ENCODE measurements at regions not wholly inside any gene's neighbourhood (a gene's known extent, or its start where the extent isn't known, plus 50 kb on each side); places are given as distances from the start of the nearest gene placed in this dataset.
"Not testable (repeated sequence)": the region's sequence is repeated elsewhere in the genome, so short reads cannot be mapped to it uniquely, and the experiment has no call there.

DNA sequence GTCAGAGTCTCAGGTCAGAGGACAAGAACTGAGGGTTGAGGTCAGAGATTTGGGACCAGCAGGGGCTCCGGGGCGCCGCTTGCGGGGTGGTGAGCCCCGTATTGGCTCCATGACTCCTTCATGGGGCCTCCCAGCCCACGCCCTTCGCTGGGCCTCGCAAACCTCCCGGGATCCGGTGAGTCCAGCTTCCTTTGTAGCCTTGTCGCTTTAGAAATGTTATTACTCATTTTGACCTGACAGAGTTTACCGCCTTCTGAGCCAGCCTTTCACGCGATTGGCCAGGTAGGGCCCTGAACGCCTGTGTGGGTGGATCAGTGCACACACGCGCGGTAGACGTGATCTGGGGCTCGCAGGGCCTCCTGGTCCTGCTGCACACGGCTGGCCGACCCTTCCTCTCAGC is 181.1 kb downstream of the ERMARD start:
- intact Hi-C loops (cut with DNase I, micrococcal nuclease), result no loop called here
- DNase-seq (no peak), ATAC-seq (no peak)

DNA sequence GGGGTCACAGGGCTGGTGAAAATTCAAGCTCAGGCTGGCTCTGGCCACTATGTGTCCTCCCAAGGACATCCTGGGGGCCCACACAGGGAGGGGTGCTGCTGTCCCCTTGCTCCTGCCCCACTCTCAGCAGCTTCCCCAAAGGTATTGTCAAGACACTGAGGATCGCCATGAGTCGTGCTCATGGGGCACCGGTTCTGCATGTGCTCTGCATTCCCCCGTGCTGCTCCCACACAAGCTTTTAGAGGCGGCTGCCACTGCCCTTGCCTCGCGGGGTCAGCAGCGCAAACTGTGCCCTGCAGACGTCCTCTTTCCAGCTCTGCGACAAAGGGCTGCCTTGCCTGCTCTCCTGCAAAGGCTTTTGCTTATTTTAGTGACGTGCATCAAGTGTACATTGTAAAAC is 179.8 kb downstream of the ERMARD start:
- intact Hi-C loops (cut with DNase I, micrococcal nuclease), result no loop called here
- no peak for ATAC-seq

DNA sequence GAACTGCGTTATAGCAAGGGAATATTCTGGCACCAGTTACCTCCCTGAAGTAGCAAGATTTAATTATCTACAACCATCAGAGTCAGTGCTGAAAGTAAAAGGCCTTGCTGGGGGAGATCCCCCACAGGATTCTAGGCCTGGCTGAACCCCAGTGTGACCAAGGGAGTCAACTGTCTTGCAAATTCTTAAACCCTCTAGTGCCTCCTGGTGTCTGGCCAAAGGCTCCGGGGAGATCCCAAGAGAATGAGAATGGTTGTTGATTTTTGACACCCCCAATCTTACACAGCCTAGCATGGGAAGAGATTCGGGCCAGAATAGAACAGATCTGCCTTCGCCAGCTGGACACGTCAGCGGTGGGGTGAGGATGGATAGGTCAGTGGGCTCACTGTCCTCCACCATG is 179.4 kb downstream of the ERMARD start:
- DNase-seq, result no peak
- ATAC-seq, result no peak
- intact Hi-C loops (cut with DNase I, micrococcal nuclease), result no loop called here

More for the DNA sequence above, 179.8 kb downstream of the ERMARD start:
- DNase-seq, result no peak

DNA sequence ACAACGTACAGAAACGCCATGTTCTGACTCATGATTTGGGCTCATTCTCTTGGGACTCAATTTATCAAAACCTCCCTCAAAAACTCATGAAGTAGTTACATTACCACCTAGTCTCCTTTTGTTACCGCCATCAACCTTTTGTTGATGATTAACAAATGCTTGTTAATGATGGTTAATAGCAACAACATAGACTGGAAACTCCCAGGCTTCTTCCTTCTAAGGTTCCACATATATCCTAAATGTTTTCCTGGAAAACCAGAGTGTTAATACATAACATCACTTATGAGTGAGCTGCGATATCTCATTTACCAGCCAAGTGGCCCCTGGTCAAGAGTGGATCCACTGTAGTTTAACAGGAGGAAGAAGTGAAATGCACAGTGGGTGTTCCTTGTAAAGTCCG is 176.3 kb downstream of the ERMARD start:
- intact Hi-C loops (cut with DNase I, micrococcal nuclease), result no loop called here
- ATAC-seq (no peak), DNase-seq (no peak)

DNA sequence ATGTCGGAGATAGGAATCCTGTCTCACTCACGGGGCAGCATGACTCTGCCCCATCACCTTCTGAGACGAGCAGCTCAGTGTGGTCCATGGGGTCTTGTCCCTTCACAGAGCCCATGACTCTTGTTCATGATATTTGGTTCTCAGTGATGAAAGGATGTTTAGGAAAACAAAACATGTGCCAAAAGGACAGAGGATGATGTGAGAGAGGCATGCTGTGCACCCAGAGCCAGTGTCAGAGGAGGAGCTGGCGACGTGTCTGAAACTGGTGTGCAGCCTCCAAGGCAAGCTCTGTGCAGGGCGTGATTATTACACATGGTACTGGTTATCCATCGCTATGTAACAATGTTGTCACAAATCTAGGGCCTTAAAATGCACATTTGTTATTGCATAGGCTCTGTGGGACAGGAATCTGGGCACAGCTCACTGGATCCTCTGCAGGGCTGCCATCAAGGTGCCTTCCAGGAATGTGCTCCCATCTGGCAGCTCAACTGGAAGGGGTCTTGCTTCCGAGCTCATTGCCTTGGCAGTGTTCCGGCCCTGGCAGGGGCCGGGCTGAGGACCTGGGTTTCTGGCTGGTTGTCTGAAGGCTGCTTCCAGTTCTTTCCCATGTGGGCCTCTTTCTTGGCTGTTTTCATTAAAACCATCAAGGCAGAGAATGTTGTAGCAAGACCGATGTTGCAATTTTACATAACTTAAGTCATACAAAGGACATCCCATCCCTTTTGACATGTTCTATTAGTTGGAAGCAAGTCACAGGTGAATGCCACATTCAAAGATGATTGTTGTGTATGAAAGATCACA is 175.4 kb downstream of the ERMARD start:
- intact Hi-C loops (cut with DNase I, micrococcal nuclease), result no loop called here
- DNase-seq (no peak), ATAC-seq (no peak)

DNA sequence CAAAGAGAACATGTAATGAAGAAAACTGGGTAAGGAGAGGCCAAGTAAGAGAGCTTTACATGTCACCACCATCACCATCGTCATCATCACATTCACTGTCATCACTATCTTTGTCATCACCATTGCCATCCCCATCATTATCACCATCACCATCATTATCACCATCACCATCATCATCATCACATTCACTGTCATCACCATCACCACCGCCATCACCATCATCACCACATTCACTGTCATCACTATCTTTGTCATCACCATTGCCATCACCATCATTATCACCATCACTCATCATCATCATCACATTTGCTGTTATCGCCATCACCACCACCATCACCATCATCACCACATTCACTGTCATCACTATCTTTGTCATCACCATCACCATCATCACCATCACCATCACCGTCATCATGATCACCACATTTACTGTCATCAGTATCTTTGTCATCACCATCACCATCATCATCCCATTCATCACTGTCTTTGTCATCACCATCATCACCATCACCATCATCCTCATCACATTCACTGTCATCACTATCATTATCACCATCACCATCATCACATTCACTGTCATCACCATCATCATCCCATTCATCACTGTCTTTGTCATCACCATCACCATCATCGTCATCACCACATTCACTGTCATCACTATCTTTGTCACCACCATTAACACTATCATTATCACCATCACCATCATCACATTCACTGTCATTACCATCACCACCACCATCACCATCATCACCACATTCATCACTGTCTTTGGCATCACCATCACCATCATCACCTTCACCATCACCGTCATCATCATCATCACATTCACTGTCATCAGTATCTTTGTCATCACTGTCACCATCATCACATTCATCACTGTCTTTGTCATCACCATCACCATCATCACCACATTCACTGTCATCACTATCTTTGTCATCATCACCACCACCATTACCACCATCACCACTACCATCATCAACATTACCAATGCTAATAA is 172.3 kb downstream of the ERMARD start:
- ATAC-seq (no peak), DNase-seq (no peak)
- intact Hi-C loops (cut with DNase I, micrococcal nuclease), result no loop called here

DNA sequence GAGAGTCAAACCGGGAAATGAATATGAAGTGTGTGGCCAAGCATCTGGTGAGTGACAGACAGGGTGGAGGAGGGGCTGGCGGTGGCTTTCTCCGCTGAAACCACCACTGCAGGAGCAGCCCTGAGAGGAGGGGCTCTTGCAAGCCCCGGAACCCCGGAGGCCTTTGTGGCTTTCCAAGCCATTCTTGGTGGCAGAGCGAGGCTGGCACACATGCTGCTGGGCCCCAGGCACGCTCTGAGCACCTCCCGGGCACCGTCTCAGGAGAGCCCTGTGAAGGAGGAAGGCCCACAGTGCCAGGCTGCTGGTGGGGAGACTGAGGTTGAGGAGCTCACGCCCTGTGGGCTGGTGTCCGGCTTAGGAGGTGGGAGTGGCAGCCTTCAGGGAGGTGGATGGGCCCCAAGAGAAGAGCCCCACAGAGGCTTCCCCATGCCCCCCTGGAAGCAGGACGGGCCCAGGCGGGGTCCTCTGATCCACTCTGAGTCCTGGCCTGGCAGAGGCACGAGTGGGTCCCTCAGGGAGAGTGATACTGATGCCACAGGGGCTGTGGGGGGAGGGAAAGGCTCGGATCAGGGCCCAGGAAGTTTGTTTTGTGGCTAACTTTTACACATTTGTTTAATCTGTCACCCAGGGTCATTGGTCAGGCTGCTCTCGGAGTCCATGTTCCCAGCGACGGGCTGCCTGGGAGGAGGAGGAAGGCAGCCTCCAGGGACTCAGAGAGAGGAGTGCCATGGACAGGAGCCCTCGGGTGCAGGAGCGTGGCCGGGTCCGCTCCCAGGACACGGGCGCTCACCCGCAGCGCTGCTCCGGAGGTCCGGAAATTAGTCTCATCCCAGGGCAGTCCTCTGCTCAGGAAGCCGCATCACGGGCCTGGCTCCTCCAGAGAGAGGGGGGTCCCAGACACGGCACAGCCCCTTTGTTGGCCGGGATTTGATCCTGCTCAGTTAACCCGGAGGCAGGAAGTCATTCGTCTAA is 170.7 kb downstream of the ERMARD start:
- intact Hi-C loops (cut with DNase I, micrococcal nuclease), result no loop called here
- no peak for ATAC-seq
- no peak for DNase-seq

DNA sequence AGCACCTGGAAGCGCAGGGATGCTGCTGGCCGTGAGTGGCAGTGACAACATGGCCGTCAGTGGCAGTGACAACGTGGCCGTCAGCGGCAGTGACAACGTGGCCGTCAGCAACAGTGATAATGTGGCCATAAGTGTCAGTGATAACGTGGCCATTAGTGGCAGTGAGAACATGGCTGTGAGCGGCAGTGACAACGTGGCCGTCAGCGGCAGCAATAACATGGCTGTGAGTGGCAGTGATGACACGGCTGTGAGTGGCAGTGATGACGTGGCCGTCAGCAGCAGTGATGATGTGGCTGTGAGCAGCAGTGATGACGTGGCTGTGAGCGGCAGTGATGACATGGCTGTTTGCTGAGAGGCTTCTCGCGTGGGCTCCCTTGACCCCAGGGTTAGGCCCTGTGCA is 169.8 kb downstream of the ERMARD start:
- no peak for DNase-seq
- ATAC-seq, result no peak
- intact Hi-C loops (cut with DNase I, micrococcal nuclease), result no loop called here

DNA sequence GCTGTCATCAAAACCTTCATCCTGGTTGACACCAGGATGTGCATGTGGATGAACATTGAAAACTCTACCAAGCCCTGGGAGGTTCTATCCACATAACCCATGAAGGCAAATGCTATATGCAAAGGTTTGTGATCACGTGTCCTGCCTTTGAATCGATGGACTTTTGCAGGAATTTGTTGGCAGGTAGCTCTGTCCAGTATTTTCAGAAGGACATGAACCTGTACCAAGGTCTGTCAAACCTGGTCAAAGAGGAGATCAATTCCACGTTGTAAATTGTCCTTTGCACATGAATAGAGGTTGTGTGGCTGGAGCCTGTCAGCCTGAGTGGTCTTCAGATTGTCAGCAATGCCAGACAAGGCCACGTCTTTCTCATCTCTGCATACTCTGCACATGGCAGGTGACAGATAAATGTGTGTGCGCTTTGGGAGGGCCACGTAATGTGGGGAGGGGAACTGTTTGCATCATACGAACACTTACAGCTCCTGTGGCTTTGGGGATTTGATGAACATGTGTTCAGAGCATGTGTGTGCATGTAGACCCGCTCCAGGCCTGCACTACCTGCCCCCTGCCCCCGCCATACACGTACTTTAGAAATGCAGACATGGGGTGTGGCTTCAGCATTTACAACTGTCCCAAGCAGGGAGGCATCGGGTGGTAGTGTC is 169.1 kb downstream of the ERMARD start:
- no peak for DNase-seq

DNA sequence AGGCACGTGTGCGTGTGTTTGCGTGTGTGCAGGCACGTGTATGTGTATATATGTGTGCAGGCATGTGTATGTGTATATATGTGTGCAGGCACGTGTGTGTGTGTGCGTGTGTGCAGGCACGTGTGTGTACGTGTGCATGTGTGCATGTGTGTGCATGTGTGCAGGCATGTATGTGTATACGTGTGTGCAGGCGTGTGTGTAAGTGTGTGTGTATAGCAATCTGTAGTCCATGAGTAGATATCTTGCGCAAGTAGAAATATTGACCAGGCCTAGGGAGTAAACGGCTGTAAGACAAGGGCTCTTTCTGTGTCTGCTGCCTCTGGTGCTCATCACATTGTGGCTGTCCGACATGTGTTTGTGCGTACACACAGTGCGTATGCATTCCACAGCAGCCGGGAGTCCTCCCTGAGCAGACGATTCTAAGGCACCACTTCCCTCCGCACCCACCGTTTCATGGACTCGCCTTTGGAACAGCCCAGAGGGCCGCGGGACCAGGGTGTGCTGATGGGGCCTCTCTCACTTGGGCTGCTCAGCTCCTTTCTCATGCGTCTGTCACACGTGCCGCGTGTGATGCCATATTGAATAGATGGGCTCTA is 167.6 kb downstream of the ERMARD start:
- DNase-seq, result no peak
- intact Hi-C loops (cut with DNase I, micrococcal nuclease), result no loop called here
- ATAC-seq, result no peak

More for the DNA sequence above, 169.1 kb downstream of the ERMARD start:
- ATAC-seq, result no peak
- intact Hi-C loops (cut with DNase I, micrococcal nuclease), result no loop called here

DNA sequence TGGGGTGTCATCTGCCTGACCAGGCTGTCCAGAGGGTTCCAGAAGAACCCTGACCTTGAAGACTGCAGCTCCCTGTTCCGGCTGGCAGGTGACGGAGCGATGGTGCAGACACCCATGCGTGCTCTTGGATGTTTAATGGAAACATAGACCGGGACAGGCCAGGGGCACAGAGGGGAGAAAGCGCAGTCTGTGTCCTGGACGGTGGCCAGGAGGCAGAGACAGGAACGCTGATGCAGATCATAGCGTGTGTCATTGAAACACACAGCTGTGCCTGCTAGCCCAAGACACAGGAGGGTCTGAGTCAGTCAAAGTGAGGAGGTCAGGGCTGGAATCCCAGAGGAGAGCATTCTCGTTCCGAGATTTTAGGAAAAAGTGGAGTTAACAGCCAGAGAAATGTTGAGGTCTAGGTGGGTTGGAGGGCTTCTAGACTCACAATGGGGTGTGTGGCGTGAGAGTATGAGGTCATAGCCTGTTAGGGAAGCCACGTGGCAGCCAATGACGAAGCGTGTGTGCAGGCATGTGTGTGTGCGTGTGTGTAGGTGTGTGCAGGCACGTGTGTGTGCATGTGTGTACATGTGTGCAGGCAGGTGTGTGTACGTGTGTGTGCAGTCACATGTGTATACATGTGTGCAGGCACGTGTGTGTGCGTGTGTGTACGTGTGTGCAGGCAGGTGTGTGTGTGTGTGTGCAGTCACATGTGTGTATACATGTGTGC is 167.0 kb downstream of the ERMARD start:
- no peak for ATAC-seq
- DNase-seq, result no peak
- intact Hi-C loops (cut with DNase I, micrococcal nuclease), result no loop called here

DNA sequence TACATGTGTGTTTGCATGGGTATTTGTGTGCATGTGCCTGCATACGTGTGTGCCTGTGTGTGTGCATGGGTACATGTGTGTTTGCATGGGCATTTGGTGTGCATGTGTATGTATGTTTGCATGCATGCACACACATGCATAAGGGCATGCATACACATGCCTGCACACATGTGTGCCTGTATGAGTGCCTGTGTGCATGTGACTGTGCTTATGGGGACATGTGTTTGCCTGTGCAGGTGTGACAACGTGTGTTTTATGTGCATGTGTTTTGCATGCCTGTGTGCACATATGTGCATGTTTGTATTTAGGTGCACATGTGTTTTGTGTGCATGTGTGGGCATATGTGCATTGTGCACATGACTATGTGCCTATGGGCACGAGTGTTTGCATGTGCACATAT is 165.7 kb downstream of the ERMARD start:
- ATAC-seq (no peak), DNase-seq (no peak)
- intact Hi-C loops (cut with DNase I, micrococcal nuclease), result no loop called here

DNA sequence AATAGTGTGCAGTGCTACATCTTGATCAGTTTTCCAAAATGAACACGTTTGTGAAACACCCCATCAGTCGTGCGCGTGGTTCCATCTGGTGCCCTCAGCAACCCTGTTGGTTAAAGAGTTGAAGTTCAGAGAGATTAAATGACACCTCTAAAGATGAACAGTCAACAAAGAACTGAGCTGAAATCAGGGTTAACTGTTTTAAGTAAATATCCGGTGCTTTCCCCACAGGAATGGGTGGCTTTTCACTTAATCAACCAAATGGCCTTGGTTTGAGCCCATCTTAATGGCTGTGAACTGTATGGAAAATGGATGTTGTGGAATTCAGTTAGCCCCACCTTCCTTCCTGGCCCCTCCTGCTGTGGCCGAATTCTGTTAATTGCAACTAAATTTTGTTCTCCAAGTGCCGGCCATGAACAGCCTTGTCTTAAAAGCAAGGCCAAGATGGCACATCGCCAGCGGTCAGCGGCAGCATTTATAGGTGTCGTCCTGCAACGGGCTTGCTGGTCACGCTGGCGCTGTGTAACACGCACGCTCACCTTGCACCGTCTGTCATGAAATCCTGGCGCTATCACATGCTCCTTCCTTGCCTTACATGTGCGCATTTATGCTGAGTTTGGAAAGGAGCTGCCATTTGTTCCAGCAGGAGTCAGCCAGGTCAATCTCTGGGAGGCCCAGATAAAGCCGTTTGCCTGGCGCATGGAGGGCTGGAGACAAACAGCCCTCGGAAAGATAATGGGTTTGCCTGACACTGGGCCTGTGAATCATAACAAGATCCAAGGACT is 164.5 kb downstream of the ERMARD start:
- ATAC-seq (no peak), DNase-seq (no peak)
- intact Hi-C loops (cut with DNase I, micrococcal nuclease), result no loop called here

DNA sequence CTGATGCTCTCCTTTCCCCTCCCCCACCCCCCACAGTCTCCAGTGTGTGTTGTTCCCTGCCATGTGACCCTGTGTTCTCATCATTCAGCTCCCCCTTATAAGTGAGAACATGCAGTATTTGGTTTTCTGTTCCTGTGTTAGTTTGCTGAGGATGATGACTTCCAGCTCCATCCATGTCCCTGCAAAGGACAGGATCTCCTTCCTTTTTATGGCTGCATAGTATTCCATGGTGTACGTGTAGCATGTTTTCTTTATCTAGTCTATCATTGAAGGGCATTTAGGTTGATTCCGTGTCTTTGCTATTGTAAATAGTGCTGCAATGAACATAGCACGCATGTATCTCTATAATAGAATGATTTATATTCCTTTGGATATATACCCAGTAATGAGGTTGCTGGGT is 162.3 kb downstream of the ERMARD start:
- ATAC-seq; DNase-seq; intact Hi-C loops (cut with DNase I, micrococcal nuclease): not testable (repeated sequence)

DNA sequence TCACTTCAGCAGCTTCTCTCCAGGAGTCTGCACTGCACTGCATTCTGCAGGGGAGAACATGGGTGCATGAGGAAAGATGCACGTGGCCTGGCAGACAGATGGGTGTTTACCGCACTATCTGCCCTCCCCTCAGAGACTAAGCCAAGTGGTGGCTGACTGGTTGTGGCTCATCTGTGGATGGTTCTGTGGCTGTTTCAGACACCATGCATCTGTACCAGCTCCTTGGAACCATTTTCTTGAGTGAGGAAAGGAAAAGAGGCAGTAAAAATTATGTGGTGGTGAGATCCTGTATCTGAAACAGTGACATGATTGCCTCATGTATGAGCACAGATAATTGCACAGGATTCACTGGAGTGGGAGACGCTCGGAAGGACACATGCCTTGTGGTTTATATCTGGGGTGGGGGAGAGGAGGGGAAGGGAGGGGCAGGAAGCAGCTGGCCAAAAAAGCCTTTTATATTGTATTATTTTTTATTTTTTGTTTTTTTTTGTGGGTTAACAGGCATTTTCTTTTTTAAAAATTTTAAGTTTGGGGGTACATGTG is 161.7 kb downstream of the ERMARD start:
- no peak for ATAC-seq
- no peak for DNase-seq
- intact Hi-C loops (cut with DNase I, micrococcal nuclease), result no loop called here
